DND-41 (cell line): ENCODE measurements at regions not wholly inside any gene's neighbourhood (a gene's known extent, or its start where the extent isn't known, plus 50 kb on each side); places are given as distances from the start of the nearest gene placed in this dataset.

ENCODE experiments used
- CTCF ChIP-seq: IDR thresholded peaks from 2 replicates; pipeline ENCODE4 v1.5.1; 2012; ENCODE audit warnings: borderline replicate concordance, low read length, moderate library complexity, mild to moderate bottlenecking; ENCODE audit not compliant: poor library complexity, severe bottlenecking; ENCODE audit errors: extremely low read depth
- EZH2 ChIP-seq: IDR thresholded peaks from 3 replicates; pipeline ENCODE4 v1.6.1; 2012; ENCODE audit warnings: borderline replicate concordance, low read depth, mild to moderate bottlenecking, moderate library complexity, low read length, inconsistent platforms; ENCODE audit not compliant: severe bottlenecking

DNA sequence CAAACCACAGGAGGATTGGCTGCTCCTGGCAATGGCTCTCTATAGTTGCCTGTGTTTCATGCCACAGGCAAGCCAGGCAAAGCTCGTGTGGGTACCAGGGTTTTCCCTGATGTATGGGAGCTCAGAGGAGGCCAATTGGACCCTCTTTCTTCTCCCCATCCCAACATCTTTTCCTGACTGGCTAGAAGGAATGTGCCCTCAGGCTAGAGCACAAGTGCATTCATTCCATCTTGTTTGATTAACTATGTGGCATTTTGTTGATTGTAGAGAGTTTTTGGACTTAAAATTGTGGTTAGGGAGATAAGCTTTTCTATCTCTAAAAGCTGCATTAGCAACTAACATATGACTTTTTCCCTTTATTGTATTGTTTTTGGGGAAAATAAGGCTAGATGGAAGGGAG is 561.3 kb downstream of the PSAT1 start:
- TF ChIP-seq CTCF (no peak), EZH2 (no peak)
